ENCODE measurements at regions not wholly inside any gene's neighbourhood (a gene's known extent, or its start where the extent isn't known, plus 50 kb on each side); places are given as distances from the start of the nearest gene placed in this dataset.
"Not testable (repeated sequence)": the region's sequence is repeated elsewhere in the genome, so short reads cannot be mapped to it uniquely, and the experiment has no call there.

DNA sequence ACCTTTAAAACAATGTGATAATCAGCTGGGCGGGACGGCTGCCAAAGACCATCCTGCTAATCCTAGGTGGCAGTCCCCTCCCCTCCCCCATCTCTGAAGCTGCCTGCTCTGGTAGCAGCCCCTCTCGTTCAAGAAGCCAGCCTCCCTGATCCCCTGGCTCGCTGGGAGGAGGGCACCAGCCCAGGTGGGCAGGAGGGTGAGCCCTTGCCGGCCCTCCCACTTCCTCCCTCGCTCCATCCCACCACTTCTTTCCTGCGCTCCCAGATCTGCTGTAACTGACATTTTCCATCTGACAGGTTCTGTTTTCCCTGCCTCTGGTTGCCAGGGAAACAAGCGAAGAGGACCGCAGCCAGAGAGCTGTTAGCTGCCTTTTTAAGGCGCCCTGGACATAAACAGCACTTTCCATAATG lies 155.7 kb upstream of the TNRC6C start:
- in situ Hi-C loops (cut with MboI; ENCODE audit: low sequenced_read_pairs, unreplicated experiment): no loop called here
- TF ChIP-seq, protein P1, sequence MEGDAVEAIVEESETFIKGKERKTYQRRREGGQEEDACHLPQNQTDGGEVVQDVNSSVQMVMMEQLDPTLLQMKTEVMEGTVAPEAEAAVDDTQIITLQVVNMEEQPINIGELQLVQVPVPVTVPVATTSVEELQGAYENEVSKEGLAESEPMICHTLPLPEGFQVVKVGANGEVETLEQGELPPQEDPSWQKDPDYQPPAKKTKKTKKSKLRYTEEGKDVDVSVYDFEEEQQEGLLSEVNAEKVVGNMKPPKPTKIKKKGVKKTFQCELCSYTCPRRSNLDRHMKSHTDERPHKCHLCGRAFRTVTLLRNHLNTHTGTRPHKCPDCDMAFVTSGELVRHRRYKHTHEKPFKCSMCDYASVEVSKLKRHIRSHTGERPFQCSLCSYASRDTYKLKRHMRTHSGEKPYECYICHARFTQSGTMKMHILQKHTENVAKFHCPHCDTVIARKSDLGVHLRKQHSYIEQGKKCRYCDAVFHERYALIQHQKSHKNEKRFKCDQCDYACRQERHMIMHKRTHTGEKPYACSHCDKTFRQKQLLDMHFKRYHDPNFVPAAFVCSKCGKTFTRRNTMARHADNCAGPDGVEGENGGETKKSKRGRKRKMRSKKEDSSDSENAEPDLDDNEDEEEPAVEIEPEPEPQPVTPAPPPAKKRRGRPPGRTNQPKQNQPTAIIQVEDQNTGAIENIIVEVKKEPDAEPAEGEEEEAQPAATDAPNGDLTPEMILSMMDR (IDR thresholded peaks at IDR 0.05; ENCODE audit: borderline replicate concordance, control extremely low read depth, extremely low read depth, insufficient read depth, missing control alignments): no peak
- no peak for DNase-seq (ENCODE audit: low spot score)

DNA sequence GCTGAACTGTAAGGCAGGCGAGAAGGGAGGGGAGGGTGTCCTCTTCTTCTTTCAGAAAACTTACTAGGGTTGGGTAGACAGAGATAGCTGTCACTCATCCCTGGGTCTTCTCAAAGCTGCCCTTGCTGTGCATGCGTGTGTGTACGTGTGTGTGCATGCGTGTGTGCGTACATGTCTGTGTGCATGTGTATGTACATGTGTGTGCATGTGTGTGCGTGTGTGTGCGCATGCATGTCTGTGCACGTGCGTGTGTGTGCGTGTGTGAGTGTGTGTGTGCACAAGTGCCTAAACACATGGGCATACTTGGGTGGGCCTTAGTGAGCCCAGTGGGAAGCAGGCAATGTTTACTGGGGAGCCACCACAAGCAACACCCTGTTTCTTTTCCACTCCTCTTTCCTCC lies 154.8 kb upstream of the TNRC6C start:
- DNase-seq (ENCODE audit: low spot score): no peak
- TF ChIP-seq, protein P1 (IDR thresholded peaks at IDR 0.05; ENCODE audit: borderline replicate concordance, control extremely low read depth, extremely low read depth, insufficient read depth, missing control alignments): no peak
- in situ Hi-C loops (cut with MboI; ENCODE audit: low sequenced_read_pairs, unreplicated experiment): no loop called here

DNA sequence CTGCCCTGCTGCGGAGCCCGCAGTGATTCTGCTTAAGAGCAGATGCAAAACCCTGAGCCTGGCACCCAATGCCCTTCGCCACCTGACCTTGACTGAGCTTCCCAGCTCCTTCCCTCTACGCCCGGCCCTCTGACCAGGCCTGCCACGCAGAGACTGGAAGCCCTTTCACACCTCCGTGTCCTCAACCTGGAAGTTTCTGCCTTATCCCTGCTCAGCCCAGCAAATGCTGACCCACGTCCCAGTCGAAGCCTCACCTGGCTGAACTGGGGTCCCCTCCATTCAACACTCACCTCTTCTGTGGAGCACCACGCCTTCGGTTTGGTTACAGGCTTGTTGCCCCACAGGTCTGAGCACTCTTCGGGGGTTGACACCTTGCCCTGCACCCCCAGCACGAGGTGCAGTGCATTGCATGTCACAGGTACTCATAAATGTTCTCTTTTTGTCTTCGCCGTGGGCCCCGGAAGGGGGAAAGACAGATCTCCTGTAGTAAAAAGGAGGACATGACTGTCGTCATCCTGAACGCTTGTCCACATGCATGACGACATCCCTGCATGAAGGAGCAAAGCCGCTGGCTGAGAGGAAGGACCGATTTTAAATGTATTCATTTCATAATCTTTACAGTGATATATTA lies 153.6 kb upstream of the TNRC6C start:
- TF ChIP-seq, protein P1 (IDR thresholded peaks at IDR 0.05; ENCODE audit: borderline replicate concordance, control extremely low read depth, extremely low read depth, insufficient read depth, missing control alignments): no peak
- DNase-seq (ENCODE audit: low spot score): no peak
- in situ Hi-C loops (cut with MboI; ENCODE audit: low sequenced_read_pairs, unreplicated experiment): no loop called here

DNA sequence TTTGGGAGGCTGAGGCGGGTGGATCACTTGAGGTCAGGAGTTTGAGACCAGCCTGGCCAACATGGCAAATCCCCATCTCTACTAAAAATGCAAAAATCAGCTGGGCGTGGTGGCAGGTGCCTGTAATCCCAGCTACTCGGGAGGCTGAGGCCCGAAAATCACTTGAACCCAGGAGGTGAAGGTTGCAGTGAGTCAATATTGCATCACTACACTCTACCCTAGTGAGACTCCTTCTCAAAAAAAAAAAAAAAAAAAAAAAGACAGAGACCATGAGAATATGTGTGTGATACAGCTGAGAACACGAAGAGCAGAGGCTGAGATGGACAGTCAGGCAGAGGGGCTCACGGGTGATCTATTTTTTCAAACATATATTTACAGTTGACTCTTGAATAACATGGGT lies 152.5 kb upstream of the TNRC6C start:
- in situ Hi-C loops (cut with MboI; ENCODE audit: low sequenced_read_pairs, unreplicated experiment); DNase-seq (ENCODE audit: low spot score): not testable (repeated sequence)

DNA sequence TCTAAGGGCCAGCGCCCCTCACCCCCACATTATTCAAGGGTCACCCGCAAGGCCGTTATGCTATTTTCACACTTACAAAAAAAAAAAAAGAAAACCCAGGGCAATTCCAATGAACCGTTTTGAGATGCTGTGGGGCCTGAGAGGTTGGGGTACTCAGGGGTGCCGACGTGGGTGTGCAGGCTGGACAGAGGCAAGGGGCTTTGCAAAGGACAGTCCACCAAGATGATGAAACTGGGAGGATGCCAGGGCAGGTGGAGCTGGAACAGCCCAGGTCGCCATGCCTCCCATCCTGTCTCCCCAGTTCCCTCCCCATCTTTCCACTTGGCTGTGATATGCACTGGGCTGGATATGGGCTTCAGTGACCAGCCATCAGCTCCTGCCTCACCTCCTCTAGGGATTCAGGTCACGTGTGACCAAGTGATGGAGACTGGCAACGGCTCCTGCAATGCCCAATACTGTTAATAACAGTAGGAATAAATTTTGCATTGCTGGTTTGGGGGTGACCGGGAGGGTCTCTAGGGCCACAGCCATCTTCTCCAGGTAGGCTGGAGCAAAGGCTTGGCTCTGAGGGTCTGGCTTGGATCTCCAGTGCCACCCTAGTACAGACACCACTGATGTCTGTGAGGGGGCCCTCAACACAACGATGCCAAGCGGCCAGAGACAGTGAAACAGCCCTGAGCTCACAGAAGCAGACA lies 151.3 kb upstream of the TNRC6C start:
- DNase-seq (ENCODE audit: low spot score): no peak
- in situ Hi-C loops (cut with MboI; ENCODE audit: low sequenced_read_pairs, unreplicated experiment): no loop called here
- TF ChIP-seq, protein P1 (IDR thresholded peaks at IDR 0.05; ENCODE audit: borderline replicate concordance, control extremely low read depth, extremely low read depth, insufficient read depth, missing control alignments): no peak

DNA sequence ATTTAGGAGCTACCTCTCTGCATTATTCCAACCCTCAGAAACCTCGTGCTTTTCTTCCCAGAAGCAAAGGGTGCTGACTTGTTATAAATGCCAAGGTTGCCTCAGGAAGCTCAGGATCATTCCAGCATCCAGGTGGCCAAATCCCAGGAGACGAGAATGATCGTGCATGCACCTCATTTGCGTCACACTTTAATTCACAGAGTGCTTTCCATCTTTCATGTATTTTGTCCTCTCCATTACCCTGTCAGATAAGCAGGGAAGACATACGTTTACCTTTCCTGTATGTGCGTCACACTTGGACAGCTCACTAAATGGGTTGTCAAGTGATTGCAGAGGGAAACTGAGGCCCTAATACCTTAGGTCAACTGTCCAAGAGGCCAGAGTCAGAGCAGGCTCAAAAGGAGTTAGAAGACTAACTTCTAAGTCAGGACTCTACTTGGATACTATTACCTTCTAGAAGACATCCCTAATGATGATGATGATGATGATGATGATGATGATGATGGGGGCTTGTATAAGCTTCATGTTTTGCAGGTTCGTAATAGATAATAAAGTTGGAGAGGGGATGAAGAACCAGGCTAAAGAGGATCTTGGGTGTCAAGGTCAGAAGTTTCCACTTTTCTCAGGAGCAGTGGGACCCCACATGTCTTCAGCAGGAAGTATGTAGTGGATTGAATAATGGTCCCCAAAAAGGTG lies 150.6 kb upstream of the TNRC6C start:
- TF ChIP-seq, protein P1 (IDR thresholded peaks at IDR 0.05; ENCODE audit: borderline replicate concordance, control extremely low read depth, extremely low read depth, insufficient read depth, missing control alignments): no peak
- in situ Hi-C loops (cut with MboI; ENCODE audit: low sequenced_read_pairs, unreplicated experiment): no loop called here
- DNase-seq (ENCODE audit: low spot score): no peak
